ENCODE measurements at regions not wholly inside any gene's neighbourhood (a gene's known extent, or its start where the extent isn't known, plus 50 kb on each side); places are given as distances from the start of the nearest gene placed in this dataset.
A peak's percentile ranks its signal among the peaks of the same experiment; 100 is the strongest.

DNA sequence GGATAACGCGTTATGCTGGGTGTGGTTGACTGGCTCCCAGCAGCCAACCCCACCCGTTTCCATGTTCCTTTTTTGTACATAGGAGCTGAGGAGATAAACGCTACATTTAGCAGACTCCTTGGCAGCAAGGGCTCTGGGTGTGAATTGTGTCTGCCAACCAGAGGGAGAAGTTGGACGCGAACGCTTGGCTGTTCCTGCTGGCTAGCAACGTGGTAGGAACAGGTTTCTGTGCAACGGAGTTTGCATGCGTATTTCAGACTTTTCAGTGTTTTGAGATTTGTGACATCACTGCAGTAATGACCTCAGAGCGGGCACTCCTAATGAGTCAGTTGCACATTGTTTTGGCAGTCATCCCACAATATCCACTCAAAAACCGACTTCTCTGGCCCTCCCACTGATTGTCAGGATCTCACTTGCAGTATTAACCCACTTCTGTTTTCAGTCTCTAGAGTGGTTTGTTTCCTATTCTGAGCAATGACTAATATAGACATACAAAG lies 98.7 kb upstream of the RGS1 start:
- TF ChIP-seq, protein P1, sequence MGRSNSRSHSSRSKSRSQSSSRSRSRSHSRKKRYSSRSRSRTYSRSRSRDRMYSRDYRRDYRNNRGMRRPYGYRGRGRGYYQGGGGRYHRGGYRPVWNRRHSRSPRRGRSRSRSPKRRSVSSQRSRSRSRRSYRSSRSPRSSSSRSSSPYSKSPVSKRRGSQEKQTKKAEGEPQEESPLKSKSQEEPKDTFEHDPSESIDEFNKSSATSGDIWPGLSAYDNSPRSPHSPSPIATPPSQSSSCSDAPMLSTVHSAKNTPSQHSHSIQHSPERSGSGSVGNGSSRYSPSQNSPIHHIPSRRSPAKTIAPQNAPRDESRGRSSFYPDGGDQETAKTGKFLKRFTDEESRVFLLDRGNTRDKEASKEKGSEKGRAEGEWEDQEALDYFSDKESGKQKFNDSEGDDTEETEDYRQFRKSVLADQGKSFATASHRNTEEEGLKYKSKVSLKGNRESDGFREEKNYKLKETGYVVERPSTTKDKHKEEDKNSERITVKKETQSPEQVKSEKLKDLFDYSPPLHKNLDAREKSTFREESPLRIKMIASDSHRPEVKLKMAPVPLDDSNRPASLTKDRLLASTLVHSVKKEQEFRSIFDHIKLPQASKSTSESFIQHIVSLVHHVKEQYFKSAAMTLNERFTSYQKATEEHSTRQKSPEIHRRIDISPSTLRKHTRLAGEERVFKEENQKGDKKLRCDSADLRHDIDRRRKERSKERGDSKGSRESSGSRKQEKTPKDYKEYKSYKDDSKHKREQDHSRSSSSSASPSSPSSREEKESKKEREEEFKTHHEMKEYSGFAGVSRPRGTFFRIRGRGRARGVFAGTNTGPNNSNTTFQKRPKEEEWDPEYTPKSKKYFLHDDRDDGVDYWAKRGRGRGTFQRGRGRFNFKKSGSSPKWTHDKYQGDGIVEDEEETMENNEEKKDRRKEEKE (IDR thresholded peaks at IDR 0.05; ENCODE audit: borderline replicate concordance in 1 of 2, control insufficient read depth in 1 of 2, low read depth in 2 of 2, low read length in 1 of 2): no peak
- TF ChIP-seq TGIF2 (CRISPR knock-in tag; IDR thresholded peaks at IDR 0.05) (no peak), HDAC8 (tag; IDR thresholded peaks at IDR 0.05) (no peak), ZNF589 (CRISPR knock-in tag; IDR thresholded peaks at IDR 0.05; ENCODE audit: low read depth) (no peak), MBD2 (IDR thresholded peaks at IDR 0.05; ENCODE audit: borderline replicate concordance, low read depth) (no peak), MYNN (IDR thresholded peaks at IDR 0.05) (no peak), MYNN (CRISPR knock-in tag; IDR thresholded peaks at IDR 0.05) (no peak), POLR2A (conservative IDR thresholded peaks at IDR 0.05) (no peak), SP1 (CRISPR knock-in tag; IDR thresholded peaks at IDR 0.05) (no peak), OTX1 (CRISPR knock-in tag; IDR thresholded peaks at IDR 0.05) (no peak), ZNF124 (CRISPR knock-in tag; IDR thresholded peaks at IDR 0.05) (no peak)
- TF ChIP-seq, protein P2, sequence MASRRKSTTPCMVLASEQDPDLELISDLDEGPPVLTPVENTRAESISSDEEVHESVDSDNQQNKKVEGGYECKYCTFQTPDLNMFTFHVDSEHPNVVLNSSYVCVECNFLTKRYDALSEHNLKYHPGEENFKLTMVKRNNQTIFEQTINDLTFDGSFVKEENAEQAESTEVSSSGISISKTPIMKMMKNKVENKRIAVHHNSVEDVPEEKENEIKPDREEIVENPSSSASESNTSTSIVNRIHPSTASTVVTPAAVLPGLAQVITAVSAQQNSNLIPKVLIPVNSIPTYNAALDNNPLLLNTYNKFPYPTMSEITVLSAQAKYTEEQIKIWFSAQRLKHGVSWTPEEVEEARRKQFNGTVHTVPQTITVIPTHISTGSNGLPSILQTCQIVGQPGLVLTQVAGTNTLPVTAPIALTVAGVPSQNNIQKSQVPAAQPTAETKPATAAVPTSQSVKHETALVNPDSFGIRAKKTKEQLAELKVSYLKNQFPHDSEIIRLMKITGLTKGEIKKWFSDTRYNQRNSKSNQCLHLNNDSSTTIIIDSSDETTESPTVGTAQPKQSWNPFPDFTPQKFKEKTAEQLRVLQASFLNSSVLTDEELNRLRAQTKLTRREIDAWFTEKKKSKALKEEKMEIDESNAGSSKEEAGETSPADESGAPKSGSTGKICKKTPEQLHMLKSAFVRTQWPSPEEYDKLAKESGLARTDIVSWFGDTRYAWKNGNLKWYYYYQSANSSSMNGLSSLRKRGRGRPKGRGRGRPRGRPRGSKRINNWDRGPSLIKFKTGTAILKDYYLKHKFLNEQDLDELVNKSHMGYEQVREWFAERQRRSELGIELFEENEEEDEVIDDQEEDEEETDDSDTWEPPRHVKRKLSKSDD (conservative IDR thresholded peaks at IDR 0.05; ENCODE audit: low read length): no peak
- TF ChIP-seq, protein P3, sequence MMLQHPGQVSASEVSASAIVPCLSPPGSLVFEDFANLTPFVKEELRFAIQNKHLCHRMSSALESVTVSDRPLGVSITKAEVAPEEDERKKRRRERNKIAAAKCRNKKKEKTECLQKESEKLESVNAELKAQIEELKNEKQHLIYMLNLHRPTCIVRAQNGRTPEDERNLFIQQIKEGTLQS (IDR thresholded peaks at IDR 0.05): peak; percentile 61; the same call in 1 of the 2 replicates
- TF ChIP-seq, protein P3 (CRISPR knock-in tag; conservative IDR thresholded peaks at IDR 0.05): no peak

Data from K562 (cell line).